ENCODE measurements at regions not wholly inside any gene's neighbourhood (a gene's known extent, or its start where the extent isn't known, plus 50 kb on each side); places are given as distances from the start of the nearest gene placed in this dataset.
"Not testable (repeated sequence)": the region's sequence is repeated elsewhere in the genome, so short reads cannot be mapped to it uniquely, and the experiment has no call there.

GRCh38 chr5:108696951-108697715 is 50.6 kb upstream of the FER start:
- DNase-seq (ENCODE audit: low read depth in 1 of 2, low spot score in 1 of 2) = no peak
- in situ Hi-C loops (cut with HindIII; ENCODE audit: low pct_unique_long_range_greater_than_20kb, low sequenced_read_pairs) = no loop called here
- no peak for TF ChIP-seq JUND (IDR thresholded peaks at IDR 0.05; ENCODE audit: low read depth)

GRCh38 chr5:108696407-108696806 is 51.3 kb upstream of the FER start:
- in situ Hi-C loops (cut with HindIII; ENCODE audit: low pct_unique_long_range_greater_than_20kb, low sequenced_read_pairs) = no loop called here
- DNase-seq (ENCODE audit: low read depth in 1 of 2, low spot score in 1 of 2) = no peak
- no peak for TF ChIP-seq JUND (IDR thresholded peaks at IDR 0.05; ENCODE audit: low read depth)

GRCh38 chr5:108688485-108688884 is 59.2 kb upstream of the FER start:
- TF ChIP-seq JUND (IDR thresholded peaks at IDR 0.05; ENCODE audit: low read depth) = no peak
- DNase-seq (ENCODE audit: low read depth in 1 of 2, low spot score in 1 of 2) = no peak
- in situ Hi-C loops (cut with HindIII; ENCODE audit: low pct_unique_long_range_greater_than_20kb, low sequenced_read_pairs) = no loop called here

- no peak for TF ChIP-seq JUND (IDR thresholded peaks at IDR 0.05; ENCODE audit: low read depth)
- in situ Hi-C loops (cut with HindIII; ENCODE audit: low pct_unique_long_range_greater_than_20kb, low sequenced_read_pairs) = no loop called here
- DNase-seq (ENCODE audit: low read depth in 1 of 2, low spot score in 1 of 2) = no peak
These were observed 60.0 kb upstream of the FER start for GRCh38 chr5:108687595-108688200.

- no peak for TF ChIP-seq JUND (IDR thresholded peaks at IDR 0.05; ENCODE audit: low read depth)
- in situ Hi-C loops (cut with HindIII; ENCODE audit: low pct_unique_long_range_greater_than_20kb, low sequenced_read_pairs) = no loop called here
- no peak for DNase-seq (ENCODE audit: low read depth in 1 of 2, low spot score in 1 of 2)
These were observed 61.0 kb upstream of the FER start for GRCh38 chr5:108686676-108687075.

GRCh38 chr5:108685448-108686216 is 62.1 kb upstream of the FER start:
- DNase-seq (ENCODE audit: low read depth in 1 of 2, low spot score in 1 of 2) = peak in 1 of 2 experiments; percentile 50
- in situ Hi-C loops (cut with HindIII; ENCODE audit: low pct_unique_long_range_greater_than_20kb, low sequenced_read_pairs) = not testable (repeated sequence)

GRCh38 chr5:108681079-108681921 is 66.4 kb upstream of the FER start:
- no peak for TF ChIP-seq JUND (IDR thresholded peaks at IDR 0.05; ENCODE audit: low read depth)
- in situ Hi-C loops (cut with HindIII; ENCODE audit: low pct_unique_long_range_greater_than_20kb, low sequenced_read_pairs) = no loop called here
- DNase-seq (ENCODE audit: low read depth in 1 of 2, low spot score in 1 of 2) = peak; percentile 34 to 79

- in situ Hi-C loops (cut with HindIII; ENCODE audit: low pct_unique_long_range_greater_than_20kb, low sequenced_read_pairs) = no loop called here
- no peak for TF ChIP-seq JUND (IDR thresholded peaks at IDR 0.05; ENCODE audit: low read depth)
- no peak for DNase-seq (ENCODE audit: low read depth in 1 of 2, low spot score in 1 of 2)
These were observed 69.6 kb upstream of the FER start for GRCh38 chr5:108678091-108678490.

- in situ Hi-C loops (cut with HindIII; ENCODE audit: low pct_unique_long_range_greater_than_20kb, low sequenced_read_pairs) = no loop called here
- no peak for DNase-seq (ENCODE audit: low read depth in 1 of 2, low spot score in 1 of 2)
- TF ChIP-seq JUND (IDR thresholded peaks at IDR 0.05; ENCODE audit: low read depth) = no peak
These were observed 72.0 kb upstream of the FER start for GRCh38 chr5:108675736-108676135.

- TF ChIP-seq JUND (IDR thresholded peaks at IDR 0.05; ENCODE audit: low read depth) = no peak
- in situ Hi-C loops (cut with HindIII; ENCODE audit: low pct_unique_long_range_greater_than_20kb, low sequenced_read_pairs) = no loop called here
These were observed 75.1 kb upstream of the FER start for GRCh38 chr5:108672639-108673038.

GRCh38 chr5:108670591-108671289 is 77.0 kb upstream of the FER start:
- DNase-seq (ENCODE audit: low read depth in 1 of 2, low spot score in 1 of 2) = peak; percentile 7 to 25
- in situ Hi-C loops (cut with HindIII; ENCODE audit: low pct_unique_long_range_greater_than_20kb, low sequenced_read_pairs) = no loop called here
- TF ChIP-seq JUND (IDR thresholded peaks at IDR 0.05; ENCODE audit: low read depth) = no peak

More at GRCh38 chr5:108672639-108673038, 75.1 kb upstream of the FER start:
- DNase-seq (ENCODE audit: low read depth in 1 of 2, low spot score in 1 of 2) = no peak

GRCh38 chr5:108669462-108669861 is 78.2 kb upstream of the FER start:
- no peak for DNase-seq (ENCODE audit: low read depth in 1 of 2, low spot score in 1 of 2)
- in situ Hi-C loops (cut with HindIII; ENCODE audit: low pct_unique_long_range_greater_than_20kb, low sequenced_read_pairs) = no loop called here
- TF ChIP-seq JUND (IDR thresholded peaks at IDR 0.05; ENCODE audit: low read depth) = no peak
